ENCODE measurements at regions not wholly inside any gene's neighbourhood (a gene's known extent, or its start where the extent isn't known, plus 50 kb on each side); places are given as distances from the start of the nearest gene placed in this dataset.

- H4K5ac ChIP-seq (ENCODE audit: insufficient read length, low read depth, low read length), result no peak overlapping the region
- H2BK20ac ChIP-seq (ENCODE audit: low read depth, low read length, poor library complexity, severe bottlenecking), result no peak overlapping the region
- Mint-ChIP-seq H3K27ac (no peak overlapping the region), H3K4me3 (no peak overlapping the region), H3K36me3 (ENCODE audit: insufficient read depth in 1 of 3, low read depth in 3 of 3) (no peaks in the 10 kb centered on the region; a peak in 1 of 7 replicates), H3K9me3 (no peaks in the 10 kb centered on the region), H3K4me1 (no peaks in the 10 kb centered on the region), H3K27me3 (ENCODE audit: low read depth) (peaks cover 4% of the 10 kb centered on the region)
- no peak overlapping the region for H2BK12ac ChIP-seq (ENCODE audit: insufficient read length, low read depth, low read length)
- H2BK5ac ChIP-seq (ENCODE audit: insufficient read length, low read length), result no peak overlapping the region
- H3K79me1 ChIP-seq (ENCODE audit: insufficient read depth, low read depth, low read length, poor library complexity, severe bottlenecking), result no peaks in the 10 kb centered on the region
- no peaks in the 10 kb centered on the region for H4K20me1 ChIP-seq (ENCODE audit: control insufficient read depth, insufficient read depth, insufficient read length)
- H3K79me2 ChIP-seq (ENCODE audit: insufficient read depth, low read length), result no peaks in the 10 kb centered on the region
- H3K9me3 ChIP-seq (ENCODE audit: control insufficient read depth, low read depth, low read length), result no peaks in the 10 kb centered on the region
- no peaks in the 10 kb centered on the region for H3K27me3 ChIP-seq (ENCODE audit: insufficient read depth, low read length)
- no peak overlapping the region for H3K14ac ChIP-seq (ENCODE audit: insufficient read depth, low read length)
- H3K4ac ChIP-seq (ENCODE audit: low read depth, low read length), result no peak overlapping the region
- no peak overlapping the region for H3K27ac ChIP-seq (ENCODE audit: insufficient read length, low read depth, low read length)
- no peak overlapping the region for H3K4me2 ChIP-seq (ENCODE audit: insufficient read depth, insufficient read length, low read length)
- H3K23ac ChIP-seq (ENCODE audit: insufficient read length, low read depth, low read length), result no peak overlapping the region
- no peak overlapping the region for H4K91ac ChIP-seq (ENCODE audit: insufficient read length, low read depth, low read length)
- H3K18ac ChIP-seq (ENCODE audit: insufficient read length, low read depth, low read length), result no peak overlapping the region
- no peak overlapping the region for H2BK120ac ChIP-seq (ENCODE audit: low read depth, low read length, poor library complexity, severe bottlenecking)
- WGBS (ENCODE audit: extremely low coverage, insufficient read length, low lambda C conversion rate), result no CpG with 5 or more reads among the region's 4 CpGs
- TF ChIP-seq, protein P1, sequence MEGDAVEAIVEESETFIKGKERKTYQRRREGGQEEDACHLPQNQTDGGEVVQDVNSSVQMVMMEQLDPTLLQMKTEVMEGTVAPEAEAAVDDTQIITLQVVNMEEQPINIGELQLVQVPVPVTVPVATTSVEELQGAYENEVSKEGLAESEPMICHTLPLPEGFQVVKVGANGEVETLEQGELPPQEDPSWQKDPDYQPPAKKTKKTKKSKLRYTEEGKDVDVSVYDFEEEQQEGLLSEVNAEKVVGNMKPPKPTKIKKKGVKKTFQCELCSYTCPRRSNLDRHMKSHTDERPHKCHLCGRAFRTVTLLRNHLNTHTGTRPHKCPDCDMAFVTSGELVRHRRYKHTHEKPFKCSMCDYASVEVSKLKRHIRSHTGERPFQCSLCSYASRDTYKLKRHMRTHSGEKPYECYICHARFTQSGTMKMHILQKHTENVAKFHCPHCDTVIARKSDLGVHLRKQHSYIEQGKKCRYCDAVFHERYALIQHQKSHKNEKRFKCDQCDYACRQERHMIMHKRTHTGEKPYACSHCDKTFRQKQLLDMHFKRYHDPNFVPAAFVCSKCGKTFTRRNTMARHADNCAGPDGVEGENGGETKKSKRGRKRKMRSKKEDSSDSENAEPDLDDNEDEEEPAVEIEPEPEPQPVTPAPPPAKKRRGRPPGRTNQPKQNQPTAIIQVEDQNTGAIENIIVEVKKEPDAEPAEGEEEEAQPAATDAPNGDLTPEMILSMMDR (conservative IDR thresholded peaks at IDR 0.05), result no peak
- DNase-seq, result no peak
- H2AFZ ChIP-seq (ENCODE audit: low read length), result no peak overlapping the region
- no peak overlapping the region for H3K56ac ChIP-seq (ENCODE audit: insufficient read length, low read depth, low read length)
- no peak overlapping the region for H2AK5ac ChIP-seq (ENCODE audit: insufficient read length, low read length)
- no peak overlapping the region for H3T11ph ChIP-seq (ENCODE audit: low read length)
- H2BK15ac ChIP-seq (ENCODE audit: low read depth, low read length), result no peak overlapping the region
- no peak overlapping the region for H3K9ac ChIP-seq (ENCODE audit: extremely low read depth, insufficient read length, low read length)
- no peak overlapping the region for H4K8ac ChIP-seq (replicated peaks; ENCODE audit: insufficient read length, low read depth, low read length)
- no peaks in the 10 kb centered on the region for H3K23me2 ChIP-seq (ENCODE audit: insufficient read length, low read depth, low read length, poor library complexity, severe bottlenecking)
- no peaks in the 10 kb centered on the region for H3K4me1 ChIP-seq (ENCODE audit: insufficient read depth, low read length)
Observed at GRCh38 chr7:50856231-50856630, 73.5 kb upstream of the GRB10 start.

Measured in H9 (cell line).